ENCODE measurements at regions not wholly inside any gene's neighbourhood (a gene's known extent, or its start where the extent isn't known, plus 50 kb on each side); places are given as distances from the start of the nearest gene placed in this dataset.
A peak's percentile ranks its signal among the peaks of the same experiment; 100 is the strongest.

GRCh38 chr1:9419369-9420041 lies 119.8 kb upstream of the SLC25A33 start:
- DNase-seq (ENCODE audit: low read depth in 4 of 4, low spot score in 1 of 4), result no peak

GRCh38 chr1:9420835-9421532 lies 118.3 kb upstream of the SLC25A33 start:
- DNase-seq (ENCODE audit: low read depth in 4 of 4, low spot score in 1 of 4), result no peak

GRCh38 chr1:9421533-9421873 lies 117.8 kb upstream of the SLC25A33 start:
- DNase-seq (ENCODE audit: low read depth in 4 of 4, low spot score in 1 of 4), result no peak

GRCh38 chr1:9422321-9422720 lies 116.9 kb upstream of the SLC25A33 start:
- no peak for DNase-seq (ENCODE audit: low read depth in 4 of 4, low spot score in 1 of 4)

- DNase-seq (ENCODE audit: low read depth in 4 of 4, low spot score in 1 of 4), result no peak
These were observed 116.3 kb upstream of the SLC25A33 start for GRCh38 chr1:9422911-9423505.

- no peak for DNase-seq (ENCODE audit: low read depth in 4 of 4, low spot score in 1 of 4)
These were observed 115.0 kb upstream of the SLC25A33 start for GRCh38 chr1:9424261-9424660.

GRCh38 chr1:9425859-9426258 lies 113.4 kb upstream of the SLC25A33 start:
- DNase-seq (ENCODE audit: low read depth in 4 of 4, low spot score in 1 of 4), result no peak

- DNase-seq (ENCODE audit: low read depth in 4 of 4, low spot score in 1 of 4), result peak in 3 of 4 experiments; percentile 25 to 63 (median 46)
These were observed 113.0 kb upstream of the SLC25A33 start for GRCh38 chr1:9426291-9426711.

- no peak for DNase-seq (ENCODE audit: low read depth in 4 of 4, low spot score in 1 of 4)
These were observed 111.9 kb upstream of the SLC25A33 start for GRCh38 chr1:9427388-9427787.

- DNase-seq (ENCODE audit: low read depth in 4 of 4, low spot score in 1 of 4), result peak; percentile 95 to 100 (median 99)
These were observed 110.5 kb upstream of the SLC25A33 start for GRCh38 chr1:9428601-9429341.

GRCh38 chr1:9429342-9429711 lies 109.9 kb upstream of the SLC25A33 start:
- DNase-seq (ENCODE audit: low read depth in 4 of 4, low spot score in 1 of 4), result no peak

GRCh38 chr1:9434247-9435152 lies 104.8 kb upstream of the SLC25A33 start:
- no peak for DNase-seq (ENCODE audit: low read depth in 4 of 4, low spot score in 1 of 4)

GRCh38 chr1:9435153-9435636 lies 104.1 kb upstream of the SLC25A33 start:
- DNase-seq (ENCODE audit: low read depth in 4 of 4, low spot score in 1 of 4), result no peak

- DNase-seq (ENCODE audit: low read depth in 4 of 4, low spot score in 1 of 4), result no peak
These were observed 103.2 kb upstream of the SLC25A33 start for GRCh38 chr1:9435854-9436640.

- no peak for DNase-seq (ENCODE audit: low read depth in 4 of 4, low spot score in 1 of 4)
These were observed 101.3 kb upstream of the SLC25A33 start for GRCh38 chr1:9437961-9438430.

GRCh38 chr1:9438431-9439073 lies 100.7 kb upstream of the SLC25A33 start:
- DNase-seq (ENCODE audit: low read depth in 4 of 4, low spot score in 1 of 4), result no peak

GRCh38 chr1:9439074-9439761 lies 100.0 kb upstream of the SLC25A33 start:
- DNase-seq (ENCODE audit: low read depth in 4 of 4, low spot score in 1 of 4), result no peak

GRCh38 chr1:9440261-9440660 lies 99.0 kb upstream of the SLC25A33 start:
- DNase-seq (ENCODE audit: low read depth in 4 of 4, low spot score in 1 of 4), result no peak

GRCh38 chr1:9440763-9441194 lies 98.5 kb upstream of the SLC25A33 start:
- DNase-seq (ENCODE audit: low read depth in 4 of 4, low spot score in 1 of 4), result no peak

All from stimulated activated CD4-positive, alpha-beta T cell treated with anti-CD3 and anti-CD28 coated beads, Interleukin-1b, Interleukin-23, amount 100 ng/mL, for 24 hours (primary cell).